ENCODE measurements at regions not wholly inside any gene's neighbourhood (a gene's known extent, or its start where the extent isn't known, plus 50 kb on each side); places are given as distances from the start of the nearest gene placed in this dataset.

DNA sequence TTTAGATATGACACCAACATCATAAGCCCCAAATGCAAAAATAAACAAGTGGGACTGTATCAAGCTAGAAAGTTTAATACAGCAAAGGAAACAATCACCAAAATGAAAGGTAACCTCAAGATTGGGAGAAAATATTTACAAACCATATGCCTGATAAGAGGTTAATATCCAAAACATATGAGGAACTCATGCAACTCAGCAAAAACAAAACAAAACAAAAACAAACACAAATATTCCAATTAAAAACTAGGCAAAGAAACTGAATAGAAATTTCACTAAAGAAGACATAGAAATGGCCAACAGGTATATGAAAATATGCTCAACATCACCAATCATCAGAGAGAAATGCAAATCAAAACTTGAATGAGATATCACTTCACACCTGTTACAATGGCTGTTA, 116.5 kb upstream of the ATP1B1 start:
- TF ChIP-seq, protein P1, sequence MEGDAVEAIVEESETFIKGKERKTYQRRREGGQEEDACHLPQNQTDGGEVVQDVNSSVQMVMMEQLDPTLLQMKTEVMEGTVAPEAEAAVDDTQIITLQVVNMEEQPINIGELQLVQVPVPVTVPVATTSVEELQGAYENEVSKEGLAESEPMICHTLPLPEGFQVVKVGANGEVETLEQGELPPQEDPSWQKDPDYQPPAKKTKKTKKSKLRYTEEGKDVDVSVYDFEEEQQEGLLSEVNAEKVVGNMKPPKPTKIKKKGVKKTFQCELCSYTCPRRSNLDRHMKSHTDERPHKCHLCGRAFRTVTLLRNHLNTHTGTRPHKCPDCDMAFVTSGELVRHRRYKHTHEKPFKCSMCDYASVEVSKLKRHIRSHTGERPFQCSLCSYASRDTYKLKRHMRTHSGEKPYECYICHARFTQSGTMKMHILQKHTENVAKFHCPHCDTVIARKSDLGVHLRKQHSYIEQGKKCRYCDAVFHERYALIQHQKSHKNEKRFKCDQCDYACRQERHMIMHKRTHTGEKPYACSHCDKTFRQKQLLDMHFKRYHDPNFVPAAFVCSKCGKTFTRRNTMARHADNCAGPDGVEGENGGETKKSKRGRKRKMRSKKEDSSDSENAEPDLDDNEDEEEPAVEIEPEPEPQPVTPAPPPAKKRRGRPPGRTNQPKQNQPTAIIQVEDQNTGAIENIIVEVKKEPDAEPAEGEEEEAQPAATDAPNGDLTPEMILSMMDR (conservative IDR thresholded peaks at IDR 0.05; ENCODE audit: low read length), result no peak
- TF ChIP-seq EZH2phosphoT487 (IDR thresholded peaks at IDR 0.05; ENCODE audit: borderline replicate concordance, low read depth, low read length), result no peak
- Histone ChIP-seq H3K4me2 (ENCODE audit: low read length) (no peak overlapping the region), H3K9me2 (ENCODE audit: insufficient read depth, low read length) (no peaks in the 10 kb centered on the region), H2AFZ (ENCODE audit: low read length) (no peak overlapping the region), H3K9me3 (ENCODE audit: low read length) (no peaks in the 10 kb centered on the region), H4K20me1 (ENCODE audit: insufficient read depth, low read length) (no peaks in the 10 kb centered on the region), H3K27ac (ENCODE audit: low read depth, low read length, poor library complexity, severe bottlenecking) (no peak overlapping the region), H3K4me3 (ENCODE audit: low read depth, low read length, poor library complexity, severe bottlenecking) (no peak overlapping the region), H3K4me1 (ENCODE audit: insufficient read depth, low read length, poor library complexity, severe bottlenecking) (no peaks in the 10 kb centered on the region), H3K36me3 (ENCODE audit: insufficient read depth, low read length) (no peaks in the 10 kb centered on the region), H3K79me2 (ENCODE audit: insufficient read depth, low read depth, low read length) (no peaks in the 10 kb centered on the region)
- DNase-seq (ENCODE audit: low spot score), result no peak
- no TSS peak for BruUV-seq (replicated peaks)
- intact Hi-C loops (cut with micrococcal nuclease; ENCODE audit: unreplicated experiment), result loop anchor here (10.0 kb wide), 1 partner anchor 55 kb away; no protein-coding TSS in a partner anchor
- ChIA-PET CTCF (ENCODE audit: unreplicated experiment) (no interaction called here), POLR2A (interaction anchor here (0.8 kb wide), 1 partner anchor 10 kb away, joined by 3 read pairs; no protein-coding TSS in a partner anchor)

DNA sequence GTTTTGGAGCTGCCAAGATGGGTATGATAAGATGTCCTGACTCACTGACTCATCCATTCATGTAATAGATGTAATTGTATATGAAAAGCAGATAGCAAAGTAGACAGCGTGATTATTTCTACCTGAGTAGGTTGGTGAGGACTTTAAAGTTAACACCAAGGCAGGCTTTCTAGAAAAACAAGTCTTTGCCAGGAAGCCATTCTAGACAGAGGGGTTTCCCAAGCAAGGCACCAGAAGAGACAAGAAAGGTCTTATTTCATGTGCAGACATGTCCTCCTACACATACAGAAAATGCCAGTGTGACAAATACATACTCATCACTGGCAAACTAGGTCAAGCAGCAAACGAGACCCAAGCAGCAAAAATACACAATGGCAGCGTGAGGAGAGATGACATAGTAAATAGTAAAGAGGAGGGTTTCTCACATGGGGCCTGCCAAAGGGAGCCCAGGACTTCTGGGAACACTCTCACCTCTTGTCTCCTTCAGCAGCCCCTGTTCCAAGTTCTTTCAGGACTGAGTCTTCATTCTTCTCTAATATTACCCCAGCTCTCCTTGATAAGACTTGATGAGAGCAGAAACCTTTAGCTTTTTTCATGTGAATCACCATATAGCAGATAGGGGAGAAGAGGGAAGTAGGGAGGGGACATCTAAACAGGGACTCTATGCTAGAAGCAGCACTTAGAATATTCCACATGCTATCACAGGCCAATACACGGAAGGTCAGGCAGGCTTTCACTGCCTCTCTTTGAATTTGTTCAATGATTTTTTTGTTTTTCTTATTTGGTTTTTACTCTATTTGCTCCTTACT, 114.6 kb upstream of the ATP1B1 start:
- H3K27ac ChIP-seq (ENCODE audit: low read depth, low read length, poor library complexity, severe bottlenecking), result no peak overlapping the region
- H3K36me3 ChIP-seq (ENCODE audit: insufficient read depth, low read length), result no peaks in the 10 kb centered on the region
- no peak overlapping the region for H3K4me3 ChIP-seq (ENCODE audit: low read depth, low read length, poor library complexity, severe bottlenecking)
- intact Hi-C loops (cut with micrococcal nuclease; ENCODE audit: unreplicated experiment), result no loop called here
- CTCF ChIA-PET (ENCODE audit: unreplicated experiment), result no interaction called here
- POLR2A ChIA-PET, result no interaction called here
- H3K4me1 ChIP-seq (ENCODE audit: insufficient read depth, low read length, poor library complexity, severe bottlenecking), result no peaks in the 10 kb centered on the region
- no peaks in the 10 kb centered on the region for H3K9me2 ChIP-seq (ENCODE audit: insufficient read depth, low read length)
- H4K20me1 ChIP-seq (ENCODE audit: insufficient read depth, low read length), result no peaks in the 10 kb centered on the region
- H3K79me2 ChIP-seq (ENCODE audit: insufficient read depth, low read depth, low read length), result no peaks in the 10 kb centered on the region
- BruUV-seq (replicated peaks), result no TSS peak
- no peak for TF ChIP-seq EZH2phosphoT487 (IDR thresholded peaks at IDR 0.05; ENCODE audit: borderline replicate concordance, low read depth, low read length)
- TF ChIP-seq, protein P1 (conservative IDR thresholded peaks at IDR 0.05; ENCODE audit: low read length), result no peak
- H2AFZ ChIP-seq (ENCODE audit: low read length), result no peak overlapping the region
- no peaks in the 10 kb centered on the region for H3K9me3 ChIP-seq (ENCODE audit: low read length)
- no peak overlapping the region for H3K4me2 ChIP-seq (ENCODE audit: low read length)
- DNase-seq (ENCODE audit: low spot score), result no peak

DNA sequence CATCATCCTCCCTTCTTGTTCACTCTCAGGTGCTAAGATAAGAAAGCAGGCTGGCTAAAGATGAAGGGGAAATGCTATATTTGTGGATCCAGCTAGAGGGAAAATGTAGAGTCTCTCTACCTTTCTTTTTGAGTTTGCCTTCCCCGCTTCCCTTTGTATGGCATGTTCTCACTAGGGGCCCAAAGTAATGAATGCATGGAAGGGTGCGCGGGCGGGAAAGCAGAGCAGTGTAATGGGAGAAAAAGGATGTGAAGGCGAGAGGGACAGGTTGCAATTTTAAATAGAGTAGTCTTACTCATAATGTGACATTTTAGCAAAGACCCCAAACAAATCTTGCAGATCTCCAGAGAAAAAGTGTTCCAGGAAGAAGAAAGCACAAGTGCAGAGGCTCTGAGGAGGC, 105.1 kb upstream of the ATP1B1 start:
- no peaks in the 10 kb centered on the region for H4K20me1 ChIP-seq (ENCODE audit: insufficient read depth, low read length)
- intact Hi-C loops (cut with micrococcal nuclease; ENCODE audit: unreplicated experiment), result loop anchor here (10.0 kb wide), 1 partner anchor 343 kb away; no protein-coding TSS in a partner anchor
- no peak overlapping the region for H3K4me2 ChIP-seq (ENCODE audit: low read length)
- no peak overlapping the region for H3K4me3 ChIP-seq (ENCODE audit: low read depth, low read length, poor library complexity, severe bottlenecking)
- H3K27ac ChIP-seq (ENCODE audit: low read depth, low read length, poor library complexity, severe bottlenecking), result no peak overlapping the region
- no peak overlapping the region for H2AFZ ChIP-seq (ENCODE audit: low read length)
- H3K79me2 ChIP-seq (ENCODE audit: insufficient read depth, low read depth, low read length), result no peaks in the 10 kb centered on the region
- no peaks in the 10 kb centered on the region for H3K4me1 ChIP-seq (ENCODE audit: insufficient read depth, low read length, poor library complexity, severe bottlenecking)
- no peak for DNase-seq (ENCODE audit: low spot score)
- BruUV-seq (replicated peaks), result no TSS peak
- no peaks in the 10 kb centered on the region for H3K9me2 ChIP-seq (ENCODE audit: insufficient read depth, low read length)
- CTCF ChIA-PET (ENCODE audit: unreplicated experiment), result no interaction called here
- TF ChIP-seq, protein P1 (conservative IDR thresholded peaks at IDR 0.05; ENCODE audit: low read length), result no peak
- no peak for TF ChIP-seq EZH2phosphoT487 (IDR thresholded peaks at IDR 0.05; ENCODE audit: borderline replicate concordance, low read depth, low read length)
- no peaks in the 10 kb centered on the region for H3K36me3 ChIP-seq (ENCODE audit: insufficient read depth, low read length)
- no peaks in the 10 kb centered on the region for H3K9me3 ChIP-seq (ENCODE audit: low read length)
- POLR2A ChIA-PET, result interaction anchor here (0.6 to 0.7 kb wide), 2 partner anchors 226 to 387 kb away, joined by 3 to 4 read pairs; no protein-coding TSS in a partner anchor
